Kidney (tissue), 13 donors: ENCODE measurements at regions not wholly inside any gene's neighbourhood (a gene's known extent, or its start where the extent isn't known, plus 50 kb on each side); places are given as distances from the start of the nearest gene placed in this dataset.
A peak's percentile ranks its signal among the peaks of the same experiment; 100 is the strongest.

ENCODE experiments used
- DNase-seq, 5 donors: peaks; one replicate each; pipeline ENCODE4 v3.0.0-alpha.2; 2013 to 2020
- FAIRE-seq: peaks from 2 replicates; lab custom pipeline; 2012; peaks lifted over from hg19 to GRCh38; lab: Jason Lieb, UNC
- H3K27ac ChIP-seq, 2 donors: one replicate each; pipeline ENCODE4 v1.7.0; 2013; ENCODE audit warnings: low read depth in 2 of 2, low read length in 2 of 2, inconsistent platforms in 1 of 2
- H3K27me3 ChIP-seq: one replicate; pipeline ENCODE4 v1.7.1; 2013; ENCODE audit warnings: low read length, inconsistent platforms; ENCODE audit not compliant: control insufficient read depth, insufficient read depth
- H3K36me3 ChIP-seq, 3 donors: one replicate each; pipeline versions ENCODE4 v1.7.0 to v1.7.1; 2013; ENCODE audit warnings: low read length in 3 of 3, control low read depth in 1 of 3, inconsistent platforms in 1 of 3; ENCODE audit not compliant: insufficient read depth in 3 of 3, control insufficient read depth in 2 of 3
- H3K4me1 ChIP-seq, 3 donors: one replicate each; pipeline versions ENCODE4 v1.7.0 to v1.7.1; 2013; ENCODE audit warnings: low read length in 3 of 3, inconsistent platforms in 1 of 3, low read depth in 1 of 3; ENCODE audit not compliant: control insufficient read depth in 2 of 3, insufficient read depth in 2 of 3
- H3K4me3 ChIP-seq, 3 donors: one replicate each; pipeline versions ENCODE4 v1.7.0 to v1.8.1; 2013; ENCODE audit warnings: low read length in 3 of 3, control low read depth in 1 of 3, inconsistent platforms in 1 of 3
- H3K9ac ChIP-seq, 3 donors: one replicate each; pipeline versions ENCODE4 v1.7.0 to v1.7.1; 2013; ENCODE audit warnings: low read length in 3 of 3, control low read depth in 1 of 3, inconsistent platforms in 1 of 3
- H3K9me3 ChIP-seq, 3 donors: one replicate each; pipeline versions ENCODE4 v1.7.0 to v1.7.1; 2013; ENCODE audit warnings: low read length in 3 of 3, control low read depth in 1 of 3, inconsistent platforms in 1 of 3; ENCODE audit not compliant: control insufficient read depth in 2 of 3, insufficient read depth in 1 of 3
- CTCF ChIP-seq: IDR thresholded peaks from 3 replicates; pipeline ENCODE4 v1.5.1; 2012; ENCODE audit warnings: mild to moderate bottlenecking, moderate library complexity, borderline replicate concordance; ENCODE audit not compliant: insufficient read depth; ENCODE audit errors: extremely low read depth
- intact Hi-C: fragments of 100-400 bp; cut with DNase I; formaldehyde crosslinking; loops from one replicate; pipeline ENCODE4 v1.11.1; 2022
- donor health status: control.
- donor health status: control.
- donor health status: control.
- donor health status: control.
- donor health status: control.
- donor health status: DM: yes; HTN: yes; CAD: no.
- donor health status: Normal renal cell carcinoma (clear cell type).

GRCh38 chr10:111830359-111830758 lies 353.2 kb downstream of the GPAM start:
- FAIRE-seq (no peak), DNase-seq (peak in 2 of 5 donors; percentile 14 to 62)
- TF ChIP-seq CTCF: no peak
- Histone ChIP-seq H3K4me1 (peaks cover 0 to 14% (median 4%) of the 10 kb centered on the region in 3 donors), H3K4me3 (no peak overlapping the region), H3K9me3 (no peaks in the 10 kb centered on the region), H3K9ac (no peak overlapping the region), H3K27me3 (no peaks in the 10 kb centered on the region), H3K27ac (no peak overlapping the region), H3K36me3 (no peaks in the 10 kb centered on the region)
- intact Hi-C loops: no loop called here

- no peak overlapping the region for H3K9ac ChIP-seq
- H3K4me3 ChIP-seq: no peak overlapping the region
- no peaks in the 10 kb centered on the region for H3K9me3 ChIP-seq
- H3K36me3 ChIP-seq: no peaks in the 10 kb centered on the region
- H3K27ac ChIP-seq: no peak overlapping the region
- DNase-seq (no peak), FAIRE-seq (no peak)
- intact Hi-C loops: no loop called here
- peaks cover 0 to 15% (median 4%) of the 10 kb centered on the region in 3 donors for H3K4me1 ChIP-seq
- no peaks in the 10 kb centered on the region for H3K27me3 ChIP-seq
- no peak for TF ChIP-seq CTCF
Measured at GRCh38 chr10:111831058-111831457, 352.5 kb downstream of the GPAM start.

- peaks cover 0 to 18% (median 4%) of the 10 kb centered on the region in 3 donors for H3K4me1 ChIP-seq
- DNase-seq (no peak), FAIRE-seq (no peak)
- no peak overlapping the region for H3K27ac ChIP-seq
- H3K9ac ChIP-seq: no peak overlapping the region
- no peak overlapping the region for H3K4me3 ChIP-seq
- no peaks in the 10 kb centered on the region for H3K36me3 ChIP-seq
- no peak for TF ChIP-seq CTCF
- intact Hi-C loops: no loop called here
- no peaks in the 10 kb centered on the region for H3K9me3 ChIP-seq
- H3K27me3 ChIP-seq: no peaks in the 10 kb centered on the region
Measured at GRCh38 chr10:111833251-111833650, 350.3 kb downstream of the GPAM start.

- no peak for FAIRE-seq
- no peak for TF ChIP-seq CTCF
Measured at GRCh38 chr10:111835574-111835973, 348.0 kb downstream of the GPAM start.

More at GRCh38 chr10:111835574-111835973, 348.0 kb downstream of the GPAM start:
- Histone ChIP-seq H3K9me3 (no peaks in the 10 kb centered on the region), H3K27me3 (no peaks in the 10 kb centered on the region), H3K4me3 (no peak overlapping the region), H3K4me1 (peaks cover 0 to 18% (median 4%) of the 10 kb centered on the region in 3 donors), H3K36me3 (no peaks in the 10 kb centered on the region), H3K27ac (peak overlapping the region in 1 of 2 donors; percentile 36), H3K9ac (no peak overlapping the region)
- intact Hi-C loops: no loop called here
- DNase-seq: peak in 4 of 5 donors; percentile 27 to 85 (median 62)
